GDM1 (cell line): ENCODE measurements at regions not wholly inside any gene's neighbourhood (a gene's known extent, or its start where the extent isn't known, plus 50 kb on each side); places are given as distances from the start of the nearest gene placed in this dataset.
"Not testable (repeated sequence)": the region's sequence is repeated elsewhere in the genome, so short reads cannot be mapped to it uniquely, and the experiment has no call there.

Source experiments
- DNase-seq: peaks from one replicate; lab custom pipeline; 2025; lab: John Stamatoyannopoulos, UW

GRCh38 chr7:65317372-65317771, 56.3 kb upstream of the ZNF92 start:
- DNase-seq, result no peak

GRCh38 chr7:65310761-65311160, 62.9 kb upstream of the ZNF92 start:
- no peak for DNase-seq

GRCh38 chr7:65308300-65308678, 65.4 kb upstream of the ZNF92 start:
- no peak for DNase-seq

GRCh38 chr7:65307651-65308299, 65.9 kb upstream of the ZNF92 start:
- DNase-seq, result peak; percentile 28

DNA sequence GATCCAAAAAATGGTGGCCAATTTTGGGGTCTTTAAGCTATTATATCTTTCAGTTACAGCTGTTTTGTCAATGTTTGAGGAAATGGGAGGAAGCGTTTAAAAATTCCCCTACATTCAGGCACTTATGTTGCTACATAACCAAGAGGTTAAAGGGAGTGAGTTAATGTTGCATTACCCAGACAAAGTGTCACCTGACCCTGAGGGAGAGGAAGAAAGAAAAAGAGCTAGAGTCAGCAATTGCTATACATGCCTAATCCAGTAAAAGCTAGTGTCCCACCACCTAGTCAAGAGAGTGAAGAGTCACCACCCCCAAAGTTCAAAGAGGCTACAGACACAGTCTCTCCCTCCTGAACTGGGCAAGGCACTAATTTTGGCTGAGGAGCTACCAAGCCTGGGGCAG, 69.5 kb upstream of the ZNF92 start:
- DNase-seq, result no peak

GRCh38 chr7:65302883-65303282, 70.8 kb upstream of the ZNF92 start:
- no peak for DNase-seq

GRCh38 chr7:65301007-65301406, 72.6 kb upstream of the ZNF92 start:
- no peak for DNase-seq

DNA sequence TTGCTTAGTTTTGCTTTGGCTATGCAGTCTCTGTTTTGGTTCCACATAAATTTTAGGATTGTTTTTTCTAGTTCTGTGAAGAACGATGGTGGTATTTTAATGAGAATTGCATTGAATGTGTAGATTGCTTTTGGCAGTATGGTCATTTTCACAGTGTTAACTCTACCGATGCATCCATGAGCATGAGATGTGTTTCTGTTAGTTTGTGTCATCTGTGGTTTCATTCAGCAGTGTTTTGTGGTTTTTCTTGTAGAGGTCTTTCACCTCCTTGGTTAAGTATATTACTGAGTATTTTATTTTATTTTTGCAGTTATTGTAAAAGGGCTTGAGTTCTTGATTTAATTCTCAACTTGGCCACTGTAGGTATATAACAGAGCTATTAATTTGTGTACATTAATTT, 78.2 kb upstream of the ZNF92 start:
- no peak for DNase-seq

DNA sequence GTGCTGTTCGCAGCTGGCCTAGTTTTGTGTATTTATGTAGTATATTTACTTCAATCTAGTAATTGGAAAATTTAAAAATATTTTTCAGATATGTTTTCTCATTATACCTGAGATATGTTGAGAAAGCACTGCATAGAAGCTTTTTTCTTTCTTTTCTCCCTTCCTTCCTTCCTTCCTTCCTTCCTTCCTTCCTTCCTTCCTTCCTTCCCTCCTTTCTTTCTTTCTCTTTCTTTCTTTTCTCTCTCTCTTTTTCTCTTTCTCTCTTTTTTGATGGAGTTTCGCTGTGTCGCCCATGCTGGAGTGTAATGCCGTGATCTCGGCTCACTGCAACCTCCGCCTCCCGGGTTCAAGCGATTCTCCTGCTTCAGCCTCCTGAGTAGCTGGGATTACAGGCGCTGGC, 83.3 kb upstream of the ZNF92 start:
- DNase-seq, result not testable (repeated sequence)

- DNase-seq, result no peak
Observed at GRCh38 chr7:65287023-65287422, 86.6 kb upstream of the ZNF92 start.

- DNase-seq, result no peak
Observed at GRCh38 chr7:65285906-65286864, 87.5 kb upstream of the ZNF92 start.

DNA sequence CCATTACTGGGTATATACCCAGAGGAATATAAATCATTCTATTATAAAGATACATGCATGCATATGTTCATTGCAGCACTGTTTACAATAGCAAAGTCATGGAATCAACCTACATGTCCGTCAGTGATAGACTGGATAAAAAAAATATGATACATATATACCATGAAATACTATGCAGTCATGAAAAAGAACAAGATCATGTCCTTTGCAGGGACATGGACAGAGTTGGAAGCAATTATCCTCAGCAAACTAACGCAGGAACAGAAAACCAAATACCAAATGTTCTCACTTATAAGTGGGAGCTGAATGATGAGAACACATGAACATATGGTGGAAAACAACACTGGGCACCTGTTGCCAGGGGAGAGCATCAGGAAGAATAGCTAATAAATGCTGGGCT, 88.4 kb upstream of the ZNF92 start:
- not testable (repeated sequence) for DNase-seq

DNA sequence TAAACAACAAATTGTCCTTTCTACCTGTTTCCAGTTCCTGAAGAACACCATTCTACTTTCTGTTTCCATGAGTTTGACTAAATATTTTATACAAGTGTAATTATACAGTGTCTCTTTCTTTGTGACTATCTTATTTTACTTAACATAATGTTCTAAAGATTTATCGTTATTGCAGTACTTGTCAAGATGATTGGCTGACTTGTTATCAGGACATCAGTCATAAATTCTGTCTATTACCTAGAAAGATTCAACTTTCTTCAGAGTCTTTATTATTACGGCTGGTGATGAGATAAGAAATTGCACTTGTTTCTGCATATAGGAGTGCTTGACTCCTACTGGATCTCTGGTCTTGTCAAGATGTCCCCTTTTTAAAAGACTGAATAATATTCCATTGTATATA, 93.9 kb upstream of the ZNF92 start:
- DNase-seq, result no peak

GRCh38 chr7:65276822-65277221, 96.8 kb upstream of the ZNF92 start:
- no peak for DNase-seq

- DNase-seq, result not testable (repeated sequence)
Observed at GRCh38 chr7:65271502-65271901, 102.2 kb upstream of the ZNF92 start.

DNA sequence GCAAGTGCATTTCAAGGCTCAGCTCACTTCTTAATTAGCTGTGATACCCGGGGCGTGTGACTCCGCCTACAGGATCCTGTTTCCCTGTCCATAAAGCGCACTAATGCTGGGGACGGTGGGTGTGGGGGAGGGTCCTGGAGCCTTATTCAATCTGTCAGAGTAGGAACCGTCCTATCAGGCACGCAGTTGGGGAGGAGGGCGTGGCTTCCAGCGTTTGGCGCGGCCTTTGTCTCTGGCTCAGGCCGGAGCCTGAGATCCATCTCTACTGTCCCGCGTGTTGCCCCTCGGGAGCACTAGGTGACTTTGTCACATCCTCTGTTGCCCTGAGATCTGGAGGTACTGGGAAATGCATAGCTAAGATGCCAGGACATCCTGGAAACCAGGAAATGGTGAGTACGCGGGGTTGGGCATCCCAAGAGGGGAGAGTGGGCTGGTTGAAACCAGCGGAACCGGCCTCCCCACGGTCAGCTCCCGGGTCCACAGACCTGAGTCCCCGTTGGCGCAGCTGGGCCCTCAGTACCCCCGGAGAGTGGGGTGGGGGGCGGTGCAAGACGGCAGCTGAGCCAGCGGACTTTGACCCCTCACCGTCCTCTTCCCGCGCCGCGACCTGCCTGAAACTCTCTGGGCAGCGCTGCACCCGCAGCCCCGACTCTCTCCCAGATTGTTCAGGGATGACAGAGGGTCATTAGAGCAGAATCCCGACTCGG, 104.4 kb upstream of the ZNF92 start:
- DNase-seq, result no peak

DNA sequence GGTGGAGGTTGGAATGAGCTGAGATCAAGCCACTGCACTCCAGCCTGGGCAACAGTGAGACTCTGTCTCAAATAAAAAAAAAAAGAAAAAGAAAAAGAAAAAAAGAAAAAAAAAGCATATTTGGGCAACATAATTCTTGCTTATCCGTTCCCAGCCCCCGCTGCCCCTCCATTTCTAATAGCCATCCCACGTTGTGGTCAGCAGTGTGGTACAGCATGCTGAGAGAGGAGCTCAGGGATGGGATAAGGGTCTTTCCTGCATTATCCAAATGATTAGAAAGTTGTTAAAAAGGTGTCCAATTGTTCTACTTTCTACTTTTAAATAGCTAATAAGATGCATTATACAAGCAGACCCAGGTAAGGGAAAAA, 104.9 kb upstream of the ZNF92 start:
- no peak for DNase-seq

GRCh38 chr7:65265933-65266519, 107.6 kb upstream of the ZNF92 start:
- no peak for DNase-seq

- DNase-seq, result no peak
Observed at GRCh38 chr7:65264258-65264657, 109.4 kb upstream of the ZNF92 start.

DNA sequence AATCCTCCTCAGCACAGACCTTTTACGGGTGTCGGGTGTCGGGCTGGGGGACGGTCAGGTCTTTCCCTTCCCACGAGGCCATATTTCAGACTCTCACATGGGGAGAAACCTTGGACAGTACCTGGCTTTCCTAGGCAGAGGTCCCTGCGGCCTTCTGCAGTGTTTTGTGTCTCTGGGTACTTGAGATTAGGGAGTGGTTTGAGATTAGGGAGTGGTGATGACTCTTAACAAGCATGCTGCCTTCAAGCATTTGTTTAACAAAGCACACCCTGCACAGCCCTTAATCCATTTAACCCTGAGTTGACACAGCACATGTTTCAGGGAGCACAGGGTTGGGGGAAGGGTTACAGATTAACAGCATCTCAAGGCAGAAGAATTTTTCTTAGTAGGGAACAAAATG, 113.0 kb upstream of the ZNF92 start:
- not testable (repeated sequence) for DNase-seq

GRCh38 chr7:65259864-65260525, 113.7 kb upstream of the ZNF92 start:
- DNase-seq, result not testable (repeated sequence)

GRCh38 chr7:65254061-65254460, 119.6 kb upstream of the ZNF92 start:
- DNase-seq, result no peak
